ENCODE measurements at regions not wholly inside any gene's neighbourhood (a gene's known extent, or its start where the extent isn't known, plus 50 kb on each side); places are given as distances from the start of the nearest gene placed in this dataset.

DNA sequence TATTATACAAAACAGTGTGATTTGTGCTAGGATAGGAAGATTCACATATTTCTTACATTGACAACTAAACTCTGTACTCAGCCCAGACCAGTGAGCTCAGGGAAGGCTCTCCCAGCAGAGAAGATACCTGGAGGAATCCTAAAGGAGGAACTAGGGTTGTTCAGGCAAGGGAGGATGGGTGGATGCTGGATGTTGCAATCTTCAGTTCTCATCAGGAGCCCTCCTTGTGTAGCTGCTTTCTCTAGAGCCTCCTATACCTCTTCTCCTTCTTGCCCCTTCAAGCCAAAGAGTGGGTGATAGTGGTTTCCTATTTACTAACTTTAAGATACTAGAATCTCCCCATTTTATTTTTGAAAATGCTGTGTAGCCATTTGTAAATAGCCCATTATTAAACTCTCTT is 117.3 kb downstream of the NKX6-1 start:
- TF ChIP-seq ARNT (IDR thresholded peaks at IDR 0.05), result no peak
- TF ChIP-seq SP1 (IDR thresholded peaks at IDR 0.05), result no peak
- no peak for TF ChIP-seq SUZ12 (IDR thresholded peaks at IDR 0.05)
- no peak for TF ChIP-seq FOXM1 (IDR thresholded peaks at IDR 0.05; ENCODE audit: borderline replicate concordance)
- TF ChIP-seq FOXK2 (IDR thresholded peaks at IDR 0.05), result no peak
- TF ChIP-seq FOXA1 (IDR thresholded peaks at IDR 0.05), result no peak
- TF ChIP-seq BHLHE40 (IDR thresholded peaks at IDR 0.05; ENCODE audit: borderline replicate concordance), result no peak
- TF ChIP-seq CTBP1 (IDR thresholded peaks at IDR 0.05; ENCODE audit: borderline replicate concordance), result no peak
